ENCODE measurements at regions not wholly inside any gene's neighbourhood (a gene's known extent, or its start where the extent isn't known, plus 50 kb on each side); places are given as distances from the start of the nearest gene placed in this dataset.

- no peak overlapping the region for H3K4me2 ChIP-seq (ENCODE audit: low read depth, low read length, poor library complexity, severe bottlenecking)
- H3F3A ChIP-seq (ENCODE audit: low read depth), result no peaks in the 10 kb centered on the region
- no peaks in the 10 kb centered on the region for H4K20me1 ChIP-seq (ENCODE audit: insufficient read depth, low read length, poor library complexity, severe bottlenecking)
- H3K27me3 ChIP-seq (ENCODE audit: insufficient read depth, low read length, poor library complexity, severe bottlenecking), result no peaks in the 10 kb centered on the region
- TF ChIP-seq EZH2phosphoT487 (IDR thresholded peaks at IDR 0.05; ENCODE audit: borderline replicate concordance) (no peak), CTCF (conservative IDR thresholded peaks at IDR 0.05; ENCODE audit: low read length) (no peak)
- H3K4me3 ChIP-seq (ENCODE audit: low read length, poor library complexity, severe bottlenecking), result no peak overlapping the region
- no peak overlapping the region for H3K9ac ChIP-seq (ENCODE audit: low read depth, low read length, poor library complexity, severe bottlenecking)
- no peaks in the 10 kb centered on the region for H3K9me3 ChIP-seq (ENCODE audit: insufficient read depth, low read depth, low read length)
- no peaks in the 10 kb centered on the region for H3K79me2 ChIP-seq (ENCODE audit: insufficient read depth, low read length)
- H3K4me1 ChIP-seq (ENCODE audit: insufficient read depth, low read length, poor library complexity, severe bottlenecking), result peaks cover 11% of the 10 kb centered on the region
- no peaks in the 10 kb centered on the region for H3K36me3 ChIP-seq (ENCODE audit: insufficient read depth, low read length)
- no peaks in the 10 kb centered on the region for H3K9me2 ChIP-seq (replicated peaks; ENCODE audit: low read depth, low read length)
- H2AFZ ChIP-seq (ENCODE audit: low read length), result no peak overlapping the region
Measured at GRCh38 chr10:33800545-33800944, 466.1 kb upstream of the NRP1 start.

DNA sequence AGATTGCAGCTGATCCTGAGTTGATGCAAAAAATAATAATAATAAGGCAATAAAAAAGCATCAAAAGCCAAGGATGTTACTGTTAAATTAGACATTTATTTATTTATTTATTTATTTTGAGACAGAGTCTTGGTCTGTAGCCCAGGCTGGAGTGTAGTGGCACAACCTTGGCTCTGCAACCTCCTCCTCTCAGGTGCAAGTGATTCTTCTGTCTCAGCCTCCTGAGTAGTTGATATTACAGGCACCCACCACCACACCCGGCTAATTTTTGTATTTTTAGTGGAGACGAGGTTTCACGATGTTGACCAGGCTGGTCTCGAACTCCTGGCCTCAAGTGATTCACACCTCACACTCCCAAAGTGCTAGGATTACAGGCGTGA lies 465.5 kb upstream of the NRP1 start:
- Histone ChIP-seq H3K27me3 (ENCODE audit: insufficient read depth, low read length, poor library complexity, severe bottlenecking) (no peaks in the 10 kb centered on the region), H3K9me3 (ENCODE audit: insufficient read depth, low read depth, low read length) (no peaks in the 10 kb centered on the region), H3K79me2 (ENCODE audit: insufficient read depth, low read length) (no peaks in the 10 kb centered on the region), H3K4me1 (ENCODE audit: insufficient read depth, low read length, poor library complexity, severe bottlenecking) (peaks cover 11% of the 10 kb centered on the region), H3K4me3 (ENCODE audit: low read length, poor library complexity, severe bottlenecking) (no peak overlapping the region), H2AFZ (ENCODE audit: low read length) (no peak overlapping the region), H3K9ac (ENCODE audit: low read depth, low read length, poor library complexity, severe bottlenecking) (no peak overlapping the region), H3K36me3 (ENCODE audit: insufficient read depth, low read length) (no peaks in the 10 kb centered on the region), H4K20me1 (ENCODE audit: insufficient read depth, low read length, poor library complexity, severe bottlenecking) (no peaks in the 10 kb centered on the region), H3F3A (ENCODE audit: low read depth) (no peaks in the 10 kb centered on the region), H3K4me2 (ENCODE audit: low read depth, low read length, poor library complexity, severe bottlenecking) (no peak overlapping the region), H3K9me2 (replicated peaks; ENCODE audit: low read depth, low read length) (no peaks in the 10 kb centered on the region)
- TF ChIP-seq EZH2phosphoT487 (IDR thresholded peaks at IDR 0.05; ENCODE audit: borderline replicate concordance) (no peak), CTCF (conservative IDR thresholded peaks at IDR 0.05; ENCODE audit: low read length) (no peak)

GRCh38 chr10:33799281-33799943 lies 464.9 kb upstream of the NRP1 start:
- Histone ChIP-seq H3K9me3 (ENCODE audit: insufficient read depth, low read depth, low read length) (no peaks in the 10 kb centered on the region), H3K79me2 (ENCODE audit: insufficient read depth, low read length) (no peaks in the 10 kb centered on the region), H3K9ac (ENCODE audit: low read depth, low read length, poor library complexity, severe bottlenecking) (no peak overlapping the region), H3K4me3 (ENCODE audit: low read length, poor library complexity, severe bottlenecking) (no peak overlapping the region), H4K20me1 (ENCODE audit: insufficient read depth, low read length, poor library complexity, severe bottlenecking) (no peaks in the 10 kb centered on the region), H3K4me2 (ENCODE audit: low read depth, low read length, poor library complexity, severe bottlenecking) (no peak overlapping the region), H3F3A (ENCODE audit: low read depth) (no peaks in the 10 kb centered on the region), H3K4me1 (ENCODE audit: insufficient read depth, low read length, poor library complexity, severe bottlenecking) (peaks cover 11% of the 10 kb centered on the region), H3K27me3 (ENCODE audit: insufficient read depth, low read length, poor library complexity, severe bottlenecking) (no peaks in the 10 kb centered on the region), H3K9me2 (replicated peaks; ENCODE audit: low read depth, low read length) (no peaks in the 10 kb centered on the region), H2AFZ (ENCODE audit: low read length) (no peak overlapping the region), H3K36me3 (ENCODE audit: insufficient read depth, low read length) (no peaks in the 10 kb centered on the region)
- TF ChIP-seq EZH2phosphoT487 (IDR thresholded peaks at IDR 0.05; ENCODE audit: borderline replicate concordance) (no peak), CTCF (conservative IDR thresholded peaks at IDR 0.05; ENCODE audit: low read length) (no peak)
